Activated B cell treated with CpG ODN at 0.5 μM for 24 hours (primary cell): ENCODE measurements at regions not wholly inside any gene's neighbourhood (a gene's known extent, or its start where the extent isn't known, plus 50 kb on each side); places are given as distances from the start of the nearest gene placed in this dataset.

Experiments
- ATAC-seq: fragments of 200-7000 bp; cut with Tn5 transposase; one replicate; pipeline ENCODE4 v1.10.0; 2021; ENCODE audit warnings: low read depth, mild to moderate bottlenecking, moderate library complexity
- CTCF ChIA-PET: fragments of 350-600 bp; sonication (Branson Sonifier 250); formaldehyde crosslinking; loops from one replicate; lab custom pipeline; 2021; ENCODE audit warnings: antibody characterized with exemption; lab: Charles Lee
- POLR2A ChIA-PET: fragments of 350-600 bp; sonication (Branson Sonifier 250); formaldehyde crosslinking; loops from one replicate; lab custom pipeline; 2021; ENCODE audit warnings: antibody characterized with exemption; lab: Charles Lee
- DNase-seq: peaks from one replicate; pipeline ENCODE4 v3.0.0; 2022
- H3K27ac Mint-ChIP-seq: one replicate; pipeline ENCODE4 v1.8.0; 2020; ENCODE audit warnings: mixed read lengths
- H3K27me3 Mint-ChIP-seq: one replicate; pipeline ENCODE4 v1.8.0; 2021; ENCODE audit warnings: mixed read lengths
- H3K36me3 Mint-ChIP-seq: one replicate; pipeline ENCODE4 v1.8.0; 2021; ENCODE audit warnings: low read depth, mixed read lengths
- H3K4me1 Mint-ChIP-seq: one replicate; pipeline ENCODE4 v1.8.0; 2021; ENCODE audit warnings: mixed read lengths
- H3K4me3 Mint-ChIP-seq: one replicate; pipeline ENCODE4 v1.8.0; 2020; ENCODE audit warnings: mild to moderate bottlenecking, mixed read lengths
- H3K9me3 Mint-ChIP-seq: one replicate; pipeline ENCODE4 v1.8.0; 2020; ENCODE audit warnings: mixed read lengths
- CTCF ChIP-seq: fragments of 200-600 bp; IDR thresholded peaks from one replicate; pipeline ENCODE4 v1.8.0; 2022; ENCODE audit warnings: antibody characterized with exemption, mild to moderate bottlenecking
- intact Hi-C: fragments of 100-400 bp; cut with micrococcal nuclease; formaldehyde crosslinking; loops from one replicate; pipeline ENCODE4 v1.15.1; 2024

- TF ChIP-seq CTCF, result no peak
- Mint-ChIP-seq H3K4me1 (no peaks in the 10 kb centered on the region), H3K36me3 (no peaks in the 10 kb centered on the region), H3K9me3 (peaks cover under 1% of the 10 kb centered on the region), H3K27me3 (peaks cover 2% of the 10 kb centered on the region), H3K4me3 (no peak overlapping the region), H3K27ac (no peak overlapping the region)
- ChIA-PET CTCF (no interaction called here), POLR2A (no interaction called here)
- ATAC-seq (no peak), DNase-seq (no peak)
- intact Hi-C loops, result no loop called here
Measured at GRCh38 chr2:236452238-236452637, 117.4 kb upstream of the ACKR3 start.

GRCh38 chr2:236454076-236454475 lies 115.5 kb upstream of the ACKR3 start:
- no peak overlapping the region for H3K27ac Mint-ChIP-seq
- H3K27me3 Mint-ChIP-seq, result peaks cover 2% of the 10 kb centered on the region
- no peaks in the 10 kb centered on the region for H3K36me3 Mint-ChIP-seq
- ChIA-PET CTCF (no interaction called here), POLR2A (no interaction called here)
- no peak for DNase-seq
- intact Hi-C loops, result no loop called here
- H3K4me1 Mint-ChIP-seq, result no peaks in the 10 kb centered on the region
- no peak for TF ChIP-seq CTCF
- no peak overlapping the region for H3K4me3 Mint-ChIP-seq
- H3K9me3 Mint-ChIP-seq, result peaks cover 5% of the 10 kb centered on the region
- no peak for ATAC-seq

- TF ChIP-seq CTCF, result no peak
- intact Hi-C loops, result no loop called here
- H3K4me1 Mint-ChIP-seq, result no peaks in the 10 kb centered on the region
- H3K9me3 Mint-ChIP-seq, result peaks cover 5% of the 10 kb centered on the region
- H3K27me3 Mint-ChIP-seq, result peaks cover 2% of the 10 kb centered on the region
- no peaks in the 10 kb centered on the region for H3K36me3 Mint-ChIP-seq
- ChIA-PET CTCF (no interaction called here), POLR2A (no interaction called here)
- no peak overlapping the region for H3K27ac Mint-ChIP-seq
- H3K4me3 Mint-ChIP-seq, result no peak overlapping the region
- no peak for DNase-seq
- no peak for ATAC-seq
Measured at GRCh38 chr2:236459393-236459792, 110.2 kb upstream of the ACKR3 start.

GRCh38 chr2:236464140-236464539 lies 105.5 kb upstream of the ACKR3 start:
- no peak for DNase-seq
- ChIA-PET POLR2A (no interaction called here), CTCF (no interaction called here)
- Mint-ChIP-seq H3K4me3 (no peak overlapping the region), H3K4me1 (no peaks in the 10 kb centered on the region), H3K27ac (no peak overlapping the region), H3K27me3 (peaks cover 2% of the 10 kb centered on the region), H3K36me3 (no peaks in the 10 kb centered on the region), H3K9me3 (peaks cover 15% of the 10 kb centered on the region)
- intact Hi-C loops, result no loop called here
- ATAC-seq, result no peak
- TF ChIP-seq CTCF, result no peak

GRCh38 chr2:236472720-236473495 lies 96.7 kb upstream of the ACKR3 start:
- no peak for TF ChIP-seq CTCF
- DNase-seq (no peak), ATAC-seq (no peak)
- no peaks in the 10 kb centered on the region for H3K36me3 Mint-ChIP-seq
- ChIA-PET POLR2A (no interaction called here), CTCF (no interaction called here)
- no peak overlapping the region for H3K4me3 Mint-ChIP-seq
- peaks cover 5% of the 10 kb centered on the region for H3K27me3 Mint-ChIP-seq
- no peaks in the 10 kb centered on the region for H3K4me1 Mint-ChIP-seq
- intact Hi-C loops, result no loop called here
- peaks cover 2% of the 10 kb centered on the region for H3K9me3 Mint-ChIP-seq
- H3K27ac Mint-ChIP-seq, result no peak overlapping the region
